ENCODE measurements at regions not wholly inside any gene's neighbourhood (a gene's known extent, or its start where the extent isn't known, plus 50 kb on each side); places are given as distances from the start of the nearest gene placed in this dataset.

DNA sequence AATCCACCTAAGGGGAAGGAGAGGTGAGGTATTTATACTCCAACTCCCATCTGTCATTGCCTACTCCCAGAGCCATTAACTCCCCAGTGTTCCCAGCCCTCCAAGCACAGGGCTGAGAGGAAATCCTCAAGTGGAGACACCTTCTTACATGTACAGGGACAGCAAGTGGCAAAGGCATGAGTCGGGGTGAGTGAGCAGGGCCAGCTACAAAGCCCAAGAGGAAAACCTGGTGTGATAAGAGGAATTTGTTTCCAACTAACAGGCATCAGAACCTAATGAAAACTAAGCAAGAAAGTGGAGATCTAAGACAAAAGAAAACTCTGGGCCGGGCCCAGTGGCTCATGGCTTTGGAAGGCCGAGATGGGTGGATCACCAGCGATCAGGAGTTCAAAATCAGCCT lies 70.0 kb upstream of the SRSF6 start:
- TF ChIP-seq, protein P1, sequence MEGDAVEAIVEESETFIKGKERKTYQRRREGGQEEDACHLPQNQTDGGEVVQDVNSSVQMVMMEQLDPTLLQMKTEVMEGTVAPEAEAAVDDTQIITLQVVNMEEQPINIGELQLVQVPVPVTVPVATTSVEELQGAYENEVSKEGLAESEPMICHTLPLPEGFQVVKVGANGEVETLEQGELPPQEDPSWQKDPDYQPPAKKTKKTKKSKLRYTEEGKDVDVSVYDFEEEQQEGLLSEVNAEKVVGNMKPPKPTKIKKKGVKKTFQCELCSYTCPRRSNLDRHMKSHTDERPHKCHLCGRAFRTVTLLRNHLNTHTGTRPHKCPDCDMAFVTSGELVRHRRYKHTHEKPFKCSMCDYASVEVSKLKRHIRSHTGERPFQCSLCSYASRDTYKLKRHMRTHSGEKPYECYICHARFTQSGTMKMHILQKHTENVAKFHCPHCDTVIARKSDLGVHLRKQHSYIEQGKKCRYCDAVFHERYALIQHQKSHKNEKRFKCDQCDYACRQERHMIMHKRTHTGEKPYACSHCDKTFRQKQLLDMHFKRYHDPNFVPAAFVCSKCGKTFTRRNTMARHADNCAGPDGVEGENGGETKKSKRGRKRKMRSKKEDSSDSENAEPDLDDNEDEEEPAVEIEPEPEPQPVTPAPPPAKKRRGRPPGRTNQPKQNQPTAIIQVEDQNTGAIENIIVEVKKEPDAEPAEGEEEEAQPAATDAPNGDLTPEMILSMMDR (IDR thresholded peaks at IDR 0.05 in 4 of 5, conservative IDR thresholded peaks at IDR 0.05 in 1 of 5) = no peak
- TF ChIP-seq POLR2A (IDR thresholded peaks at IDR 0.05) = no peak
